Ovary (tissue), 3 donors: ENCODE measurements at regions not wholly inside any gene's neighbourhood (a gene's known extent, or its start where the extent isn't known, plus 50 kb on each side); places are given as distances from the start of the nearest gene placed in this dataset.

Experiments
- CTCF ChIP-seq, 3 donors: fragments of 450-650 bp in 2 of 3; fragments of 200-600 bp in 1 of 3; IDR thresholded peaks; one replicate each; pipeline versions ENCODE4 v1.5.1 to v1.8.0; 2016 to 2022; ENCODE audit warnings: antibody characterized with exemption in 3 of 3, mild to moderate bottlenecking in 1 of 3
- EP300 ChIP-seq: sonication (generic); formaldehyde crosslinking; IDR thresholded peaks from one replicate; pipeline ENCODE4 v1.6.1; 2017; ENCODE audit warnings: antibody characterized with exemption
- POLR2A ChIP-seq: fragments of 450-650 bp; IDR thresholded peaks from one replicate; pipeline ENCODE4 v1.6.1; 2017; ENCODE audit warnings: antibody characterized with exemption, mild to moderate bottlenecking, moderate library complexity
- donor health status: DM: no; HTN: no; CAD: no.

GRCh38 chr5:130994496-130995253, 170.4 kb downstream of the HINT1 start:
- no peak for TF ChIP-seq POLR2A
- no peak for TF ChIP-seq CTCF (IDR thresholded peaks at IDR 0.05)
- no peak for TF ChIP-seq EP300
